Cardiac fibroblast (primary cell): ENCODE measurements at regions not wholly inside any gene's neighbourhood (a gene's known extent, or its start where the extent isn't known, plus 50 kb on each side); places are given as distances from the start of the nearest gene placed in this dataset.

ENCODE experiments used
- DNase-seq, 2 donors: peaks; one replicate each; pipeline versions ENCODE4 v3.0.0 to v3.0.0-alpha.2; 2010; ENCODE audit warnings: low read depth in 2 of 2
- H3K4me3 ChIP-seq, 2 donors: replicated peaks in 1 of 2; 1 replicate in 1 of 2; 2 replicates in 1 of 2; pipeline ENCODE4 v1.5.1; 2011; ENCODE audit warnings: low read depth in 2 of 2, low read length in 2 of 2, mild to moderate bottlenecking in 2 of 2, moderate library complexity in 1 of 2
- CTCF ChIP-seq: IDR thresholded peaks from one replicate; pipeline ENCODE4 v1.5.1; 2011; ENCODE audit warnings: low read depth, mild to moderate bottlenecking, low read length, inconsistent platforms

DNA sequence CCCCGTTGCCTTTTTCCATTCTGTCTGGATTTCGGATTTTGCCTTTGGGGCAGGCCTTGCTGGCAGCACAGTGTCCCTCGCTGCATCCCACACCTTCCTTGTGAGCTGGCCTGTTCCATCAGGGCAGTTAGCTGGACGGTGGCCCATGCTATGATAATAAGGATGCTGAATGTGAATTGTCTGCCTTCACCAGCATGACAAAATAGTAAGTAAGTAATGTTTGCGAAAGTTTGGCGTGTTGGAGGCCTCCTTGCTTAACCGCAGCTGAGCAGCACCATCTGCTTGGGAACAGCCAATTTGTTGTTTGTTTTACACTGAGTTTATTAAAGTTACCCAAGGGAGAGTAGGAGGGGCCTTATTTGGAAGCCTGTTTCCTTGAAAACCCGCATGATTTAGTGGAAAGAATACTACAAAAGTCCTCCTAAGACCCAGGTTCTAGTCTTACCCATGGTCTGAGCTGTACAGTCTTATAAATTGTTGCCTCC, 469.7 kb upstream of the FANCL start:
- no peak overlapping the region for H3K4me3 ChIP-seq
- peak in 1 of 2 donors; percentile 5 for DNase-seq

DNA sequence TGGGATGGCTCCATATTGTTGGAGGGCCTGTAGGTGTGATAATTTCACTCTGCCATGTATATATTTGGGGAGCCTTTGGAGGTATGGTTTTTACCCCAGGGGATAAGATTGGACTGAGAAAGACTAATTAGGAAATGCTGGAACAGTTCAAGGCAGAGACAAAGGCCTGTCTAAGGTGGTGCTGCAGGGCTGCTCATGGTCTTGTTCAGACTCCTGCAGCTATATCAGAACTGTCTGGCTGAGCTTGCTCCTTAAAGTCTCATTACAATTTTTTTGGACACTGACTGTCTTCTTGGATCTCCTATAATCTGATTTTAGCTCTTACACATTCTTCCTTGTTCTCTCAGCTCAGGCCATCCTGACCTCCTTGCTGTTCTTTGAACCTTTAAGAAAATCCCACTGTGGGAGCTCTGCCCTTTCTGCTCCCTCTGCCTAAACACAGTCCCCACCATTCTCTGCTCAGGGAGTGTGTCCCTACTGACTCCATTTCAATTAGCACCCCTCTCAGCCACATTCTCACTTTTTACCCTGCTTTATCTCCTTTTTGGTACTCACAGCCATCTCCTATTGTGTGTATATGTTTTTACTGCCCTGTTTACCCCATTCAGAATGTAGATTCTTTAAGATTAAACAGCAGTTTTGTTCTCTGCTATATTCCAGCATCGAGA, 468.7 kb upstream of the FANCL start:
- DNase-seq: no peak
- H3K4me3 ChIP-seq: no peak overlapping the region
- TF ChIP-seq CTCF: no peak

More for the DNA sequence above, 469.7 kb upstream of the FANCL start:
- no peak for TF ChIP-seq CTCF

GRCh38 chr2:58709274-58709673, 468.1 kb upstream of the FANCL start:
- no peak for TF ChIP-seq CTCF
- no peak overlapping the region for H3K4me3 ChIP-seq
- no peak for DNase-seq

DNA sequence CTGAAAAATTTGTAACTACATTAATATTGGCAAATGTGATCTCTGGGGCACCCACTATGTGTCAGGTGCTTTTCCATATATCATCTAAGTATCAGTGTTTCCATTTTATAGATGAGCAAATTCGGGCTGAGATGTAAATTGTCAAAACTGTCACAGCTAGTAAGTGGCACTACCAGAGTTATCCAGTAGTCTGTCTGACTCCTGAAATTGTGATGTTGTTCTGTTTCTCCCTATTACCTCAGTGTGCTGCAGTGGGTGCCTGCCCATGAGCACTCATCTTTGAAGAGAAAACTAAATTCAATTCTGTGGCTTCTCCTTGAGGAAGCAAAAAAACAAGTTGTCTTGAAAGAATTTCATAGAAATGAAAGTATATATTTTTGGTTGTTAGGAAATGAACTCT, 467.4 kb upstream of the FANCL start:
- H3K4me3 ChIP-seq: no peak overlapping the region
- TF ChIP-seq CTCF: no peak
- DNase-seq: no peak

- no peak for DNase-seq
- no peak for TF ChIP-seq CTCF
Measured at GRCh38 chr2:58702302-58702885, 461.3 kb upstream of the FANCL start.

DNA sequence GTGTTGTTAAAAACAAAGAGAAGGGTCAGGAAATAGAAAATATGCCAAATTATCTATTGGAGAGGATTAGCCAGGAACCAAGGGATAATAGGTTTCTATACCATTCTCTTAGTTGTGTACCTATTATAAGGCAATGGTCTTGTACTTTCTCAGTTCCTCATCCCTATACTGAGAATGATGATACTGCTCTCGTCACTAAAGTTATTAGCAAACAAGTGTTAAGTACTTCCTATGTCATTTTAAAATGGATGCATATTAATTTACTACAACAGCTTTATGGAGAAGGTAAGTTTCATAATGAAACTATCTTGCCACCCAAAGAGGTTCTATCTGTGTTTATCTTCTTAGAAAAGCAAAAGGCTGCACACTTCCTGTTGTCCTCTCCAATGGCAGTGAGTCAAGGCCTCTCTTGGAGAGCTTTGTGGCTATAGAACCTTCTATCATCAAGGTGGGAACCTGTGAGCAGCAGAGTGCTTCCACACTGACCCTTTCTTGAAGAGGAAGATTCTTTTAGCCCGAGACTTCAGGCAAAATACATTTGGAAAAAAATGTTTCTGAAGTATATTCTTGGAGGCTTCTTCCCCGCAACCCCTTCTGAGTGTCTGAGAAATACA, 460.7 kb upstream of the FANCL start:
- DNase-seq: no peak
- no peak for TF ChIP-seq CTCF
- no peak overlapping the region for H3K4me3 ChIP-seq

More at GRCh38 chr2:58702302-58702885, 461.3 kb upstream of the FANCL start:
- no peak overlapping the region for H3K4me3 ChIP-seq
